ENCODE measurements at regions not wholly inside any gene's neighbourhood (a gene's known extent, or its start where the extent isn't known, plus 50 kb on each side); places are given as distances from the start of the nearest gene placed in this dataset.

DNA sequence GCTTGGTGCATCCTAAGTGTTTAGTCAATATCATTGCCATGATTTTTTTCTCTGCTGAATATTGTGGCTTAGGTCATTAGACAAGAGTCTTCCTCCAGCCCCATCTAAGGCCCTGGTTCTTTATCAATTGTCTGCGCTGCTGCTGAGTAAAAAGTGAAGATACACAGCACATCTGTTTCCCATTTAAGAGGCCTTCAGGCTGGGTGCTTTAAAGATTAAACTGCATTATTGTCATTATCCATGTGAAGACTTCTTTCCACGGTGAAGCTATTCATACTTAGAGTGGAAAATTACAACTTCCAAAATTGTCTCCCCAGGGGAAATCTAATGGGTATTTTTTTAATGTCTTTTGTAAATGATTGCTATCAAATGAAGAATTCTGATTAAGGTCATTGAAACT lies 719.8 kb upstream of the LRRC4C start:
- no peak for DNase-seq (ENCODE audit: low spot score)

DNA sequence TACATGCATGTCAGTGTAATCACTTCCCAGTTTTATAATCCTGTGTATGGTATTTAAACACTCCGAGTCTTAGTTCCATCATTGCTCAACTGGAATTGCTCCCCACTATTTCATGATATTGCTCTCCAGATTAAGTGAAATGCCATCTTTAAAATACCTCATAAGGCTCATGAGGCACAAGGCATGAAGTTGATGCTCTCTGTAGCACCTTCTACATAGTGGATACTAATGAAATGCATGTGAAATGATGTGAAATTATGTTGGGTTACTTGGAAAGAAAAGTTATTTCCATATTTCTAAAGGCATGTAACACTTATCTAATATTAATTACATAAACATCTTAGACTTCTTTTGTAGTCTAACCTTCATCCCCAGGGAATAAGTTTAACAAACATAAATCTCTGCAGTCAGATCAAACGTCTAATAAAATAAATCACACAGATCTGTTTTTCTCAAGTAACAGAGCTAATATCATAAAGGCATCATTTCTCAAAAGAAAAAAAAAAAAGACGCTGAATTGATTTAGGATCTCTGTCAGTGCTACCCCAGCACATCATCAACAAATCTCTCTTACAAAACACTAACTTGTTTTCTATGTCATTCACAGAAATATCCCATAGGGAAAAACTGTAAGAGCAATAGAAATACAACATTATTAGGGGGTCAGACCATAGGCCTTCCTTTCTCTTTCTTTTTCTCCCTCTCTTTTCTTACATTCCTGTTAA lies 736.0 kb upstream of the LRRC4C start:
- no peak for DNase-seq (ENCODE audit: low spot score)

DNA sequence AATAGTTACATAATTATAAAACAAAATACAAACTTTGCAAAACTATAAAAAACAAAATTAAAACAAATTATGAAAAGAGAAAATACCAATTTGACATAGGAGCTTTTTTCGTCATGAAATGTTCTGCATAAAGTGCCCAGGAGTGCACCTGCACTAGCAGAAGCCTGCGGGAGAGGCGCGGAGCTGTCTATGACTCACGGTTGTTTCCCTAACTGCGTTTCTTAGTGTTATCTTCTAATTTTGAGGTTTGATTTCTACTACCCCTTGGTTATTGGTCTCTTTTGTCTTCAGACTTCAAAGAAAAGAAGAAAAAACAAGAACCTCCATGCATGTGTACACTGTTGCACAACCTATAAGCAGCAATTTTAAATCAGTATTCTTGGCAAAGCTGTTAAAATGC lies 740.9 kb upstream of the LRRC4C start:
- DNase-seq (ENCODE audit: low spot score): no peak

DNA sequence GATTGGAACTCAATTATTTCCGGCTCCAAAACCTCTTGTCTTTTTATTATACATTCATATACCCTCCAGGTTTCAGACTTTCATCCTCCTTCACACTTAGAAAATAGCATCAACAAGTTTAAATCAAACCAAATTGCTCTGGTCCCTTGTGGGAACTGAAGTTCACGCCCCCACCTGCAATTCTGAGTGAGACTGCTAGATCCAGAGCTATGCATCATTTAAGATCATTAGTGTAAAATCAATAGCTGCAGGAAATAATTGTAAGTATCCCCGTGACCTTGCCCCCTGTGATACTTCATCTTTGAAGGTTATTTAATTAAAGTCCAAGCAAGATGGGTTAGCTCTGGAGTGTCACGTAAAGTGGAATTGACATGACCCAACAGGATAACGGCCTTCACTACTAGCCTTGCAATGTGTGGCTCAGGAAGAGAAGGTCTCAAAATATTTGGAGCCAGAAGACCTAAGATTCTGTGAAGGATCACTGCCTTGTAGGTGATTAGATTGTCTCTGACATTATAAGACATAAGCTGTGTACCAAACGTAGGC lies 742.2 kb upstream of the LRRC4C start:
- no peak for DNase-seq (ENCODE audit: low spot score)

DNA sequence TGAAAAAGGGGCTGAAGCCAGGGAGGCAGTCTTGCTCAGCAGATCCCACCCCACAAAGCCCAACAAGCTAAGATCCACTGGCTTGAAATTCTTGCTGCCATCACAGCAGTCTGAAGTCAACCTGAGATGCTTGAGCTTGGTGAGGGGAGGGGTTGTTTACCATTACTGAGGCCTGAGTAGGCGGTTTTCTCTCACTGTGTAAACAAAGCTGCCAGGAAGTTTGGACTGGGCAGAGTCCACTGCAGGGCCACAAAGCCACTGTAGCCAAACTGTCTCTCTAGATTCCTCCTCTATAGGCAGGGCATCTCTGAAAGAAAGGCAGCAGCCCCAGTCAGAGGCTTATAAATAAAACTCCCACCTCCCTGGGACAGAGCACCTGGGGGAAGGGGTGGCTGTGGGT lies 746.1 kb upstream of the LRRC4C start:
- no peak for DNase-seq (ENCODE audit: low spot score)

DNA sequence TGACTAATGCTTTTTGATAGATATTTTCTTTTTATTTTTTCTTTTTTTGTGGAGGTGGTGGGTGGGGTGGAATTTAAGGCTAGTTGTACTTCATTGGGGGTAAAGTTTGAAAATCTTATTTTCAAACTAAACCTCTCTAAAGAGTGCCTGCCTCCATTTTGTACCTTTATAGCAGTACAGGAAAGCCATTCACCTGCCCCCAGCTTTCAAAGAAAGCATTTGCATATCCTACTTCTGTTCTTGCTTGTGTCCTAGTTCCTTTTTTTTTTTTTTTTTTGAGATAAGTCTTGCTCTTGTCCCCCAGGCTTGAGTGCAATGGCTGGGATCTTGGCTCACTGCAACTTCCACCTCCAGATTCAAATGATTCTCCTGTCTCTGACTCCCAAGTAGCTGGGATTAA lies 766.2 kb upstream of the LRRC4C start:
- no peak for DNase-seq (ENCODE audit: low spot score)

DNA sequence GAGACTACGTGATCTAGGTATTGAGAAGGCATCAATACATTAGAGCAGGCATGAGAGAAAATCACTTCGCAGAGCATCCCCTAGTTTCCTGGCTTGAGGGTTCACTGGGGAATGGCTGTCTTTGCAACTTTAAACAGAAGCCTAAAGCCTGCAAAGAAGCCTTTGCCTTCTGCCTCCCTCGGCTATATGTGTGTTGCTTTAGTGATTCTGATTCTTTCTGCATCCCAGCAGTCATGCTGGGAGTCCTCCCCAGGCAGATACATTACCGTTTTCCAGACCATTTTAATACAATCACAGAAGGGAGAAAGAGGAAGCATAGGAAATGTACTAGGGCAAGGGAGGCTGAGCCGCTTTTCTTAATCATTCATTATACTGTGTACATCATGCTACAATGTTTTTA lies 773.2 kb upstream of the LRRC4C start:
- no peak for DNase-seq (ENCODE audit: low spot score)

DNA sequence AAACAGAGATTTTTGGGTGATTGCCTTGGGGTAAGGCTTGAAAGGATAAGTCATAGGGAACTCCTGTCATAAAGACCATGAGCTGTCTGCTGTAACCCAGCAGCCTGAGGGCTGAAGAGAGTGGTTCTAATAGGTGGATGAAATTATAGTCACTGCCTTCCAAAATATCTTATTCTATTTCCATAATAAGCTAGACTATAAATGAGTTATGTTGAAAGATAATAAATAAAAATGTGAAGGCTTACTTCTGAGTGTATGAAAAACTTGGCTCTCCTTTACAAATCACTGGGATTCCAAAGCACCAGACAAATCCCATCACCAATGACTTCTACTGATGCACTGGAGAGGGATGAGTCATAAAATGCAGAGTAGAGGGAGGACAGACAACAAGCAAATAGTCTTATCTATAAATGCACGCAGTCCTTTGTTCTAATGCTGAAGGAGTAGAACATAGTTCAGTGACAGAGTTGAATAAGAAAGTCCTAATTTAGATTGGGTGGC lies 775.0 kb upstream of the LRRC4C start:
- DNase-seq (ENCODE audit: low spot score): no peak

DNA sequence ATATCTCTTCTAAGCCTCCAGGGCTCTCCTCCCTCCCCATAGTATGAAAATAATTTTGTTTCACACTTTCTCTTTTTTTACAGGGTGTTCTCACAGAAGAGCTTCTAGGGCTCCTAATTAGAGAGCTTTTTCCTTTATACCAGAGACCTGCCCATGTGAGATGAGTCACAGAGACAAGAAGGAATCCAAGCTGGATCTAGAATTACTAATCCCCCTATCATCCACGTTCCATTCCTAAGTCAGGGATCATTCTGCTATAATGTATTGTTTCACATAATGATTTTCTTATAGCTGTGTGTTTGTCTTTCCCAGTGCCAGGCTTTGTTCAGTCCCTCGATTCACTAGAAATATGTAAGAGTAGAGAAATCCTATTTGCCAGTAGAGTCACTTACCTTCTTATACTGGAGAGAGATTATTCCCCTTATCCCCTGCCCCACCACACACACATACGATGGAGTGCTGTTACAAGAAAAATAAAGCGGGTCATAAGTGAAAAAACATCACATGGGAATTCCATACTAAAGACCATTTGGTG lies 778.3 kb upstream of the LRRC4C start:
- no peak for DNase-seq (ENCODE audit: low spot score)

DNA sequence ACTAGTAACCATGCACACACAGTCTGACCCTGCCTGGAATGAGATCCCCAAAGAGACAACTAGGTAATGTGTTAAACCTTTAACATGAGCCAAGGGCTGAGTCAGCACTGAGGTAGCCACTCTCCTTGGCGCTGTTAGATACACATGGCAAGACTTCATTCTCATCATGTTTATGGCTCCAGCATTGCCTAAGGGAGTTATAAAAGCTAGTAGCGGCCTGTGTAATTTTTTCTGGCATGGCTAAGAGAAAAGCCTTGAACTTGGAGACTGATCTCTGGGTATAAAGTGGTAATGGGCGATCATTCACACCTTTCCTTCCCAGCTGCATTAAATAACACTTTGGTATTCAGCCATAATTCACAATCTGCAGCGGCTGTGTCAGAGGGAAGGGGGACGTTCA lies 779.7 kb upstream of the LRRC4C start:
- no peak for DNase-seq (ENCODE audit: low spot score)

DNA sequence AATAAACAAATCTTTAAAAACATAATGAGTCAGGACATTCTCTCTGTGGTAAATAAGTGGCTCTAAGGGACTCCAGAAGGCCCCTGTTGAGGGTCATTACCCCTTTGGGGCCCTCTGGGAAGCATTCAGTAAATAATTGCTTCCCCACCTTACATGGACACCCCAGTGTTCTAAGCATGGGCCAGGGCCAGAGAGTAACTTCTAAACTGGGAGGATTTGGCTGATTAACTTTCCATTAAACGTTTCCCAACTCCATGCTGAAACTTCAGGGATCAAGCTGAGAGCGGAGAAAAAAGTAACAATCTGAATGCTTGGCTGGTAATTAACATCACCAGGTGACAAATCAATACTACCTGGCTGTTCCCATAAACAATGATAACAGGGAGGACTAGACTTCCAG lies 783.9 kb upstream of the LRRC4C start:
- DNase-seq (ENCODE audit: low spot score): no peak

DNA sequence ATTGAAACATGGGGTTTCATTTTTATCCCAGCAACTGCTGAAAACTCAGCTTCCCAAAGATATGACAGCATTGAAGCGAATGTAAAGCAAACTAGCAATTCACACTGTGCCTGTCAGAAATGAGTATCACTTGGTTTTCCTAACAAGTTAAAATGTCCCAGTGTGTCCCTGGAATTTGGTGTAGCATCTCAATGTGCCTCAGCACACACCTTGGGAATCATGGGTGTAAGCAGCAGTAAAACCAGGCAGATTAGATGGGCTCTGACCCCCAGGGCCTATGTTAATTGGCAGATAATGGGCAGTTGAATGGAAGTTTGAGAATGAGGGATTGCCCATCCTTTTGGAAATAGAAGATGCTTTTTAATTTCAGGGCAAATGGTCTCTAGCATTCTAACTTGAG lies 784.9 kb upstream of the LRRC4C start:
- no peak for DNase-seq (ENCODE audit: low spot score)

DNA sequence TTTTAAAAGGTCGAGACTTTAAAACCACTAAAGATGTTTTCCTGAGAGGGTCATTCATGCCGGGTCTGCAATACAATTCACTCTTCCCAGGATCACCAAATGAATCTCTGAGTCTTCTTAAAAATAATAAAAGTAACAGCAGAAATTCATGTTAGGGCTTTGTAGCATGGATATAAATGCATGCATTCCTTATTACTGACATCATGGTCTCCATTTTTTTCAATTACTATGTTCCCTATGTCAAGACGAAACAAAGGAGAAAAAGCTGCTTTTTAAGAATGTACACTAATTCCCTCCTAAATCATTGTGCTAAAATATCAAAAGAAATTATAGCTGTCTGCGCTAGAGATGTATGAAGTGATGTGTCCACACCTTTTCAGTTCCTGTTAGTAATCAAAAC lies 789.9 kb upstream of the LRRC4C start:
- DNase-seq (ENCODE audit: low spot score): no peak

DNA sequence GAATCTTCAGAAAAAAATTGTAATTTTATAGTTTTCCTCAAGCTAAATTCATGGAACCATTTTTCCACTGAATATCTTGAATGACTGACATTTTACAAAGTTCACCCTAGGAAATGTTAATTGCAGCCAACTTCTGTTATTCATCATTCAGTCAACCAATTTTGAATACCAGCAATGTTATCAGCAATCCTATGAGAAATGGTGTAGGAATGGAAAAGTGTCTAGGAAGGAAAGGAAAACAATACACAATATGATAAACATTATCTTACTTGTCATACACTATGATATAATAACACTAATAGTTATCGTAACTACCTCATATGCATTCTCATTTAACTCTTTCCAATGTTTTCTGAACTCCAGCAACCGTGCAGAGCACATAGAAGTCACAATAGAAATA lies 790.5 kb upstream of the LRRC4C start:
- no peak for DNase-seq (ENCODE audit: low spot score)

DNA sequence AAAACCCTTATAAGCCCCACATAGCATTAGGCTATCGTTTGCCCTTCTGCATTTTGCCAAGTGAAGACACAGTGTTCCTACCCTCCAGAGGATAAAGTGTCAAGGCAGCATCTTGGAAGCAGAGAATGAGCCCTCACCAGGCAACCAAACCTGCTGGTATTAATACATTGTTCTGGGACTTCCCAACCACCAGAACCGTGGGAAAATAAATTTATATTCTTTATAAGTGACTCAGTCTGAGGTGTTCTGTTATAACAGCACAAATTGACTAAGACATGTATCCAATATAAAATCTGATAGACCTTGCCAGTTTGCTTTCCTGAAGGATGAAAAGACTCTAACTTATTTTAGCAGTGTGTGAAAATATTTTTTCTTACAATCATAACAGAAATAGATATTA lies 792.5 kb upstream of the LRRC4C start:
- DNase-seq (ENCODE audit: low spot score): no peak

DNA sequence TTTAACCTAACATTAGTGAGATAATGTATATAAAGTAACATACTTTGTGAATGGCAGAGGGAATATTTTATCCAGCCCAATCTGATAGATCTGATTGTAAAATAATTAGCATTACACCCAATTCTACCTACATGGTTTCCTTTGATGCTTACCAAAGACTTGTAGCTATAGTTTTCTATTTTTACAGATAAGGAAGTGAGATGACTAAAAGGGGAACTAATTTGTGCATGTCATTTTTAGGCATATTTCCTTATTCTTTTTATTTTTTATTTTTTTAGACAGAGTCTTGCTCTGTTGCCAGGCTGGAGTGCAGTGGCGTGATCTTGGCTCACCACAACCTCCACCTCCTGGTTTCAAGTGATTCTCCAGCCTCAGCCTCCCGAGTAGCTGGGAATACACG lies 793.7 kb upstream of the LRRC4C start:
- no peak for DNase-seq (ENCODE audit: low spot score)

DNA sequence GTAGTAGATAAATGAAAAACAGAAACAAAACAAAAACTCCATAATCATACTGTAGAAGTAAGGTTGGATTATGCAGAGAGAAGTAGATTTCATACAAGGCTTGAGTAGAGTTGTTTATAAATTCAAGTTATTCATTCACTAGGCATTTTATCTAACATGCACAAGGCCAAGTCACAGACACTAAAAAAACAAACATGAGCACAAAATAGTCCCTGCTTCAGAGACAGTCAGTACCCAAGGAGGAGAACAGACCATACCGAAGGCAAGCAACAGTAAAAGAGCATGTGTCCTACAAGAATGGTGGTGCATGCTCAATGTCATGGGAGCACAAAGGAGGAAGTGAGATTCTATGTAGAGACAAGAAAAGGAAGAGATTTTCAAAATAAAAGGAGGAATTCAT lies 796.5 kb upstream of the LRRC4C start:
- no peak for DNase-seq (ENCODE audit: low spot score)

DNA sequence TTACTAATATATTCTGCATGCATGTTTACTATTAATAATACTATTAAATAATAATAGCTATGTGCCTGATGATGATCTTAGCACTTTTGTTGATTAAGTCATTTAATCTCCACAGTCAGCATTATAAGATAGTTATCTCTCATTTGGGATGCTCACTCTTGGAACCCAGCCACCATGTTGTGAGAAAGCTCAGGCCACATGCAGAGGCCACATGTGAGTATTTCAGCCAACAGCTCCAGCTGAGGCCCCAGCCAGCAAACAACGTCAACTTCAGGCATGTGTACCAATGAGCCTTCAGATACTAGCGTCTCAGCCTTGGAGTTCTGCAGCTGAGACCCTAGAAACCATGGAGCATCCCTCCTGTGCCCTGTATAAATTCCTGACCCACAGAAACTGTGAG lies 798.1 kb upstream of the LRRC4C start:
- no peak for DNase-seq (ENCODE audit: low spot score)

DNA sequence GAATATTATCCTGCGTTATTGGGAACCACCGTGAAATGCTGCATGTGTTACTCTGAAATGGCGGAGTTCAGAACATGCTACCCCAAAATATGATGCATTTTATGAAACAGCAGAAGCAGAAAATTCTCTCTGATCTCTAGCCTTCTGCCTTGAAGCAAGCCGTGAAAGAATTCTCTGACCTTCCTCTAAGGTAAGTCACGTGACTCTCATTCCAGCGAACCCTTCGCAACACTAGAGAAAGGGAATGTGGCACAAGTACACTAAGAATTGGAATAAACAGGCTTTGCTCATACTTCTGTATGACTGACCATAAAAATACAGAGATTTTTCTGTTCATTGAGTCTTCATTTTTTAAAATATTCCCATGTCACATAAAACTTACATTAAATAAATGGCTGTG lies 805.6 kb upstream of the LRRC4C start:
- DNase-seq (ENCODE audit: low spot score): no peak

DNA sequence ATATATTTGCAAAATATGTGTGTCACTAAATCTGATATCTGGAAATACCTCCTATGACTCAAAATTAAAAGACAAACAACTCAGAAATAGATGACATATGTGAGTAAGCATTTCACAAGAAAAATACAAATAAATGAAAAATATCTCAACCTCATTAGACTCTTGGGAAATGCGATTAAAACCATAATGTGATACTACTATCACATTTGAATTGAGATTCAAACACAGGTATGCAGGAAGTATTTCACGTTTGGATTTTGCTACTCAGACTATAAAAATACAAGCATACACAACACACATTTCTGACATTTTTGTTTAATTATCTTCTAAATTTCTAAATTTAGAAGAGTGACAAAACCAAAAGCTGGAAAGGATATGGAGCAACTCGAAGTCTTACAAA lies 811.9 kb upstream of the LRRC4C start:
- DNase-seq (ENCODE audit: low spot score): no peak

DNA sequence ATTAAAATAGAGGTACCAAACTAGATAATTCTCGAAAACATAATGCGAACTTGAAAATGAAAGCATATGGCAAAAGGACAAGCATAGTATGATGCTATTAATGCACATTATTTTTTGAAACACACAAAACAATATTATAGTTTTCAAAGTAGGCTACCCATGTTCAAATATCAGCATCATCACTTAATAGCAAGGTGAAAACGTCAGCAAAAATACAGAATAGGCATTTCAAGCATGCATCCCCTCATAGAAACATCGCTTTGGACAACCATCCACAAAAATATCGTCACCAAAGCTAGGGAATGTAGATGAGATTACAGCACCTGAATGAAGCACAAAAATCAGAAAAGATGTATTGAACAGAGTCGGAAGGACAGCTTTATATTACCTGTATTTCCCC lies 814.5 kb upstream of the LRRC4C start:
- DNase-seq (ENCODE audit: low spot score): no peak

DNA sequence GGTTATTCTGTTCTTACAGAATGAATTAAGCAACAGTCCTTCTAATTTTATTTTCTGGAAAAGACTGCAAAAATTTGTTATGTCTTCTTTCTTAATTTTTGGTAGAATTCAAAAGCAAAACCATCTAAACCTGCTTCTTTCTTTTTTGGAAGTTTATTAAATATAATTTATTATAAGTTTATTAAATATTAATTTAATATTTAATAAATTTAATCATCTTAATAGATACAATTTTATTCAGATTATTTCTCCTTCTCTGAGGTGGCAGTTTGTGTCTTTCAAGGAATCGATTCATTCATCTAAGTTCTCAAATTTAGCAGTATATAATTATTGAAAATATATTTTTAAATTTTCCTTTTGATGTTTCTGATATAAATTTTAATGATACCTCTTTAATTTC lies 837.5 kb upstream of the LRRC4C start:
- DNase-seq (ENCODE audit: low spot score): no peak

DNA sequence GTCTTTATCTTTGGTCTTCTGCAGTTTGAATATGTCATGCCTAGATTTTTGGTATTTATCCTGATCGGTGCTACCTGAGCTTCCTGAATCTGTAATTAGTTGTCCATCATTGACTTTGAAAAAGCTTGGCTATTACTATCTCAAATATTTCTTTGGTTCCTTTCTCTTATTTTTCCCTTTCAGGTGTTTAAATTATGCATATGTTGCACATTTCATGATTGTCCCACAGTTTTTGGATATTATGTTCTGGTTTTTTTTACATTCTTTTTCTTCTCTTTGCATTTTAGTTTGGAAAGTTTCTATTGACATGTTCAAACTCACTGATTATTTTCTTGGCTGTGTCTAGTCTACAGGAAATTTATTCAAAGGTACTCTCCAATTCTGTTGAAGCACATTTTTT lies 840.3 kb upstream of the LRRC4C start:
- DNase-seq (ENCODE audit: low spot score): no peak

DNA sequence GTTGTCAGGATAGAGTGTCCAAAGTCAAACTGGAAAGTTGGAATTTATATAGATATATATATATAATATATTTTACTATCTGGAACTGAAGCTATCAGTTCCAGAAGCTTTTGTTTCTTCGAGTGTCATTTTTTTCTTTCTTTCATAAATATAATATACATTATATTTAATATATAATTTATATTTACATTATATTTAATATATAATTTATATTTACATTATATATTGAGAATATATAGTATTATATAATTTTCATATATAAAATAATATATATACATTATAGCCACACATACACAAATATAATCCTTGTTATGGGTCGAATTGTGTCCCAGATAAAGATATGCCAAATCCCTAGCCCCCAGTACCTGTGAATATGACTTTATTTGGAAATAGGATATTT lies 842.3 kb upstream of the LRRC4C start:
- no peak for DNase-seq (ENCODE audit: low spot score)
